ENCODE measurements at regions not wholly inside any gene's neighbourhood (a gene's known extent, or its start where the extent isn't known, plus 50 kb on each side); places are given as distances from the start of the nearest gene placed in this dataset.

GRCh38 chr2:215751911-215752272 is 261.5 kb downstream of the MREG start:
- no peak for DNase-seq (ENCODE audit: low read depth in 1 of 2, low spot score in 1 of 2)
- H3K4me3 ChIP-seq (replicated peaks; ENCODE audit: insufficient read depth, low read length), result no peak overlapping the region
- TF ChIP-seq REST (IDR thresholded peaks at IDR 0.05; ENCODE audit: insufficient replicate concordance, low read depth), result no peak
- no peak for TF ChIP-seq GABPA (IDR thresholded peaks at IDR 0.05; ENCODE audit: low read depth)
- TF ChIP-seq SPI1 (IDR thresholded peaks at IDR 0.05; ENCODE audit: borderline replicate concordance, low read depth), result no peak
- TF ChIP-seq POLR2AphosphoS5 (IDR thresholded peaks at IDR 0.05; ENCODE audit: low read depth), result no peak
- no peak for TF ChIP-seq CTCF (IDR thresholded peaks at IDR 0.05; ENCODE audit: insufficient read depth, low read length)
- no peak overlapping the region for H3K27ac ChIP-seq (replicated peaks)
- H3K27me3 ChIP-seq (ENCODE audit: insufficient read depth, poor library complexity, severe bottlenecking), result peaks cover 3% of the 10 kb centered on the region

- DNase-seq (ENCODE audit: low read depth in 1 of 2, low spot score in 1 of 2), result no peak
- no peak overlapping the region for H3K27ac ChIP-seq (replicated peaks)
- no peak overlapping the region for H3K4me3 ChIP-seq (replicated peaks; ENCODE audit: insufficient read depth, low read length)
- peaks cover 3% of the 10 kb centered on the region for H3K27me3 ChIP-seq (ENCODE audit: insufficient read depth, poor library complexity, severe bottlenecking)
- TF ChIP-seq CTCF (IDR thresholded peaks at IDR 0.05; ENCODE audit: insufficient read depth, low read length), result no peak
- TF ChIP-seq POLR2AphosphoS5 (IDR thresholded peaks at IDR 0.05; ENCODE audit: low read depth), result no peak
- no peak for TF ChIP-seq REST (IDR thresholded peaks at IDR 0.05; ENCODE audit: insufficient replicate concordance, low read depth)
- no peak for TF ChIP-seq GABPA (IDR thresholded peaks at IDR 0.05; ENCODE audit: low read depth)
- no peak for TF ChIP-seq SPI1 (IDR thresholded peaks at IDR 0.05; ENCODE audit: borderline replicate concordance, low read depth)
These were observed 262.0 kb downstream of the MREG start for GRCh38 chr2:215751200-215751910.

GRCh38 chr2:215750763-215751162 is 262.6 kb downstream of the MREG start:
- Histone ChIP-seq H3K4me3 (replicated peaks; ENCODE audit: insufficient read depth, low read length) (no peak overlapping the region), H3K27ac (replicated peaks) (no peak overlapping the region), H3K27me3 (ENCODE audit: insufficient read depth, poor library complexity, severe bottlenecking) (peaks cover 3% of the 10 kb centered on the region)
- DNase-seq (ENCODE audit: low read depth in 1 of 2, low spot score in 1 of 2), result no peak
- TF ChIP-seq SPI1 (IDR thresholded peaks at IDR 0.05; ENCODE audit: borderline replicate concordance, low read depth) (no peak), POLR2AphosphoS5 (IDR thresholded peaks at IDR 0.05; ENCODE audit: low read depth) (no peak), CTCF (IDR thresholded peaks at IDR 0.05; ENCODE audit: insufficient read depth, low read length) (no peak), REST (IDR thresholded peaks at IDR 0.05; ENCODE audit: insufficient replicate concordance, low read depth) (no peak), GABPA (IDR thresholded peaks at IDR 0.05; ENCODE audit: low read depth) (no peak)

Measured in HL-60 (cell line).